ENCODE measurements at regions not wholly inside any gene's neighbourhood (a gene's known extent, or its start where the extent isn't known, plus 50 kb on each side); places are given as distances from the start of the nearest gene placed in this dataset.
A peak's percentile ranks its signal among the peaks of the same experiment; 100 is the strongest.

- peaks cover 0 to 6% of the 10 kb centered on the region in 2 donors for H3K4me1 ChIP-seq
- H3K36me3 ChIP-seq, result no peaks in the 10 kb centered on the region
- intact Hi-C loops (cut with DNase I; ENCODE audit: low total_unique reads) (no loop called here), in situ Hi-C loops (cut with MboI; ENCODE audit: low sequenced_read_pairs in 4 of 4) (no loop called here)
- H3K4me3 ChIP-seq, result peak overlapping the region in 3 of 4 donors; percentile 21 to 48 (median 46)
- H3K9me3 ChIP-seq, result no peaks in the 10 kb centered on the region
- no peak for DNase-seq
- no peak for TF ChIP-seq POLR2A (IDR thresholded peaks at IDR 0.05)
- no peak for TF ChIP-seq CTCF (IDR thresholded peaks at IDR 0.05 in 4 of 5, conservative IDR thresholded peaks at IDR 0.05 in 1 of 5)
- peaks cover 10 to 18% (median 15%) of the 10 kb centered on the region in 3 donors for H3K27me3 ChIP-seq
- no peak for ATAC-seq
- no peak overlapping the region for H3K27ac ChIP-seq
Observed at GRCh38 chr1:47593598-47594285, 155.9 kb downstream of the FOXD2 start.

GRCh38 chr1:47594627-47595026 is 156.8 kb downstream of the FOXD2 start:
- intact Hi-C loops (cut with DNase I; ENCODE audit: low total_unique reads) (no loop called here), in situ Hi-C loops (cut with MboI; ENCODE audit: low sequenced_read_pairs in 4 of 4) (no loop called here)
- peaks cover 0 to 6% of the 10 kb centered on the region in 2 donors for H3K4me1 ChIP-seq
- peaks cover 0 to 3% (median 0%) of the 10 kb centered on the region in 3 donors for H3K9me3 ChIP-seq
- no peaks in the 10 kb centered on the region for H3K36me3 ChIP-seq
- no peak overlapping the region for H3K27ac ChIP-seq
- no peak overlapping the region for H3K4me3 ChIP-seq
- H3K27me3 ChIP-seq, result peaks cover 10 to 18% (median 15%) of the 10 kb centered on the region in 3 donors
- DNase-seq, result no peak
- TF ChIP-seq POLR2A (IDR thresholded peaks at IDR 0.05) (no peak), CTCF (IDR thresholded peaks at IDR 0.05 in 4 of 5, conservative IDR thresholded peaks at IDR 0.05 in 1 of 5) (no peak)
- no peak for ATAC-seq

GRCh38 chr1:47596328-47596727 is 158.5 kb downstream of the FOXD2 start:
- no peaks in the 10 kb centered on the region for H3K36me3 ChIP-seq
- in situ Hi-C loops (cut with MboI; ENCODE audit: low sequenced_read_pairs in 4 of 4) (no loop called here), intact Hi-C loops (cut with DNase I; ENCODE audit: low total_unique reads) (no loop called here)
- H3K9me3 ChIP-seq, result peaks cover 0 to 12% (median 0%) of the 10 kb centered on the region in 3 donors
- H3K27me3 ChIP-seq, result peaks cover 10 to 18% (median 15%) of the 10 kb centered on the region in 3 donors
- peaks cover 0 to 6% of the 10 kb centered on the region in 2 donors for H3K4me1 ChIP-seq
- DNase-seq (no peak), ATAC-seq (no peak)
- H3K4me3 ChIP-seq, result no peak overlapping the region
- TF ChIP-seq CTCF (IDR thresholded peaks at IDR 0.05 in 4 of 5, conservative IDR thresholded peaks at IDR 0.05 in 1 of 5) (no peak), POLR2A (IDR thresholded peaks at IDR 0.05) (no peak)
- no peak overlapping the region for H3K27ac ChIP-seq

- DNase-seq (no peak), ATAC-seq (no peak)
- Histone ChIP-seq H3K4me3 (no peak overlapping the region), H3K36me3 (no peaks in the 10 kb centered on the region), H3K9me3 (peaks cover 0 to 16% (median 0%) of the 10 kb centered on the region in 3 donors), H3K27me3 (peaks cover 8 to 11% (median 10%) of the 10 kb centered on the region in 3 donors), H3K4me1 (no peaks in the 10 kb centered on the region), H3K27ac (no peak overlapping the region)
- intact Hi-C loops (cut with DNase I; ENCODE audit: low total_unique reads) (no loop called here), in situ Hi-C loops (cut with MboI; ENCODE audit: low sequenced_read_pairs in 4 of 4) (no loop called here)
- no peak for TF ChIP-seq POLR2A (IDR thresholded peaks at IDR 0.05)
- TF ChIP-seq CTCF (IDR thresholded peaks at IDR 0.05 in 4 of 5, conservative IDR thresholded peaks at IDR 0.05 in 1 of 5), result no peak
Observed at GRCh38 chr1:47598357-47598756, 160.5 kb downstream of the FOXD2 start.
